ENCODE measurements at regions not wholly inside any gene's neighbourhood (a gene's known extent, or its start where the extent isn't known, plus 50 kb on each side); places are given as distances from the start of the nearest gene placed in this dataset.

DNA sequence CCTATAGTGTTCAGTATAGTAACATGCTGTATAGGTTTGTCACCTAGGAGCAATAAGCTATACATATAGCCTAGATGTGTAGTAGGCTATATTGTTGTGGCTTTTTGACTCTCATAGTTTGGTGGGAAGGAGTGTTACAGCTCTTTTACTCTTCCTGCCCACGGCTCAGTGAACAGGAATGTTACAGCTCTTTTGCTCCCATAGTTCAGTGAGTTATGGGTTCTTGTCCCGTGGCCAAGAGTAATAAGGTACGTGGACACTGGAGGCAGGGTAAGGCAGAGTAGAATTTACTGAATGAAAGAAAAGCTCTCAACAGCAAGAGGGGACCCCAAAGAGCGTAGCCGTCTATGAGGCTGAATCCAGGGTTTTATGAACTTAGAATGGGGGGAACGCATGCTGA, 734.3 kb downstream of the ADGRL2 start:
- no peak for DNase-seq

DNA sequence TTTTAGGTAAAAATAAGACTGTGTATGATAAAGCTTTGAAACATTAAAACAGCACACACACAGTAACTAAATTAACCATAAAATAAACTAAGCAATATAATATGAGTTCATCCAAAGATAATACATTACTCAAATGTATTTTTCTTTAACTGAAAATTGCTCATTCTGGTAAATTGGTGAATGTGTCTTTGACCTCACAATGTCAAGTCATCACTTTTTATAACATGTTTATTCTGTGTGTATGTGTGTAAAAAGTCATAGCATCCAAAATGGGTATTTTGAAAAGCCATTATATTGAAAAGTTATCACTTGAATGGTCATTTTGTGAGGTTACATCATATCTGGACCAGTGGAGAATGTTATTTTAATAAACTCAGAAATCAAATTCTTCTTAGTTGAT, 724.6 kb downstream of the ADGRL2 start:
- no peak for DNase-seq

DNA sequence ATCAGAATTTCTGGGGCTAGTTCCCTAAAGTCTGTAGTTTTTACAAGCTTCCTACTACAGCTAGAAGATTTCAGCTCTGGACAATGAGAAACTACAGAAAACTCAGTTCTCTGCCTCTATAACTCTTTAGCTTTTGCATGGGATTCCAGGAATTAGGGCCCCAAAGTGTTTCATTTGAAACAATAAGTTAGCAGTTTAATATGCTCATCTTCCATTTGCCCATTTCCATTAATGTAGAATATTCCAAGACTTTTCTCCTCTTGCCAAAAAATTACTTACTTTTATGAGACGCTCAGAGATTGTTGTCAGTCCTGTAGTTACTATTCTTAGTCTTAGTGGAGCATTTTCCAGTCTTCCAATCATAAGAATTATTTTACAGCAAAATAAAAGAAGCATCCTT, 719.9 kb downstream of the ADGRL2 start:
- no peak for DNase-seq

DNA sequence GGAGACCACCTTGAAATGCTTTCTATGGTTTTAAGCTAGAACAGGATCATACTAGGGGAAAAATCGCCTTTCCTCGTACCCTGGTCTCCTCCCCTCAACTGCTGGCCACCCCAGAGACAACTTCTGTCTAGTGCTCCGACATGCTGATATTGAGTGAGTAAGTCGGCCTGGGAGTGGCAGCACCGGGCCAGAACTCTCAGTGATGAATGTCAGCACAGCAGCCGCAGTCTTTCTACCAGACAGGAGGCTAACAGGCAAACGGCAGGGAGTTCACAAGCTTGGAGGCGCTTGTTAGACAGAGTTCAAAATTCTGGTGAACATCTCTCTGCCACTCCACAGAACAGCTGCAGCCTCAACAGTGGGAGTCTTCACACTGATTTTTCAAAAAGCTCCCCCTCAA, 716.9 kb downstream of the ADGRL2 start:
- no peak for DNase-seq

DNA sequence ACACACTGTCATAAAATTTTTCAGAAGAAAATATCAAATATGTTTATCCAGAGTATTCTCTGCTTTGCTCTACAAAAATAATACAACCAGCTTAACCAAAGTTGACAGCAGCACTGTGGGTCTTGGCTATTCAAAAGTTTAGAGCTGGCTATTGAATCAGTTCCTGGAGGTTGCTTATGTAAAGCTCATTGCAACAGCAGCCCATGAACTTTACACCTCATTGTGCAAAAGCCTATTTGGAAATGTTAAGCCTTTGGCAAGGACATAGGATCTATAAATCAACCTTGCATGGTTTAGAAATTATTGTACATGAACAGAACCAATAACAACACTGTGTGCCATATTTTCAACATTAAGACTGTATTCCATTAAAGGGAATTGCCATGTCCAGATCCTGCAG, 714.9 kb downstream of the ADGRL2 start:
- DNase-seq: no peak

DNA sequence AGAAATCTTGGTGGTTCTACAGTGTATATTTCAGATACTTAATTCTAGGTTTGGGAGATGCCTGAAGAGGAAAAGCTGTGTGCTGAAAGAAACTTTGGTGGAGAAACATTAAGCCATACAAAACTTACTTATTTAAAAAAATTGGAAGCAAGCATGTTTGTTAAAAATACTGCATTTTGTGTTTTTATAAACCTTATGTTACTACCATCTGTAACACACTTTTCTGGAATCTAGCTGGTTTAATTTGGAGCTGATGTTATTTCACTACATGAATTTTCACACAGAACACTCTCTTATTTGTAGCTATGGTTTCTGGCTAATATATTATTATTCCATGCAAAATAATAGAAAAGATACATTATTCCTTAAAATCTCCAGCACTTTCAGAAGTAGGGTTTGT, 710.7 kb downstream of the ADGRL2 start:
- DNase-seq: no peak

DNA sequence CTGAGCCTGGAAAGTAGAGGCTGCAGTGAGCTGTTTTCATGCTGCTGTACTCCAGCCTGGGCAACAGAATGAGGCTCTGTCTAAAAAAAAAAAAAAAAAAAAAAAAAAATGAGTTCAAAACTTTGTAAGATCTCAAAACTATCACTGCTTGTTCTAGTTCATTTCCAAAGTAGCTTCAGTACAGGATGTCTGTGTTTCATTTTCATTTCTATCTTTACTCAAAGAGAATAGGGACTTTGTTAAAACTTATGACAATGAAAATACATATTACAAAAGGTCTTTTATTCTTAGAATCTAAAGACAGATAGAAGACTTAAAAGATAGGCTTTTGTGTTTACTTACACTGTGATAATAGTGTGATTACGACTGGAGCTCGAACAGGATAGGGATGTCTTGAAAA, 709.7 kb downstream of the ADGRL2 start:
- no peak for DNase-seq

DNA sequence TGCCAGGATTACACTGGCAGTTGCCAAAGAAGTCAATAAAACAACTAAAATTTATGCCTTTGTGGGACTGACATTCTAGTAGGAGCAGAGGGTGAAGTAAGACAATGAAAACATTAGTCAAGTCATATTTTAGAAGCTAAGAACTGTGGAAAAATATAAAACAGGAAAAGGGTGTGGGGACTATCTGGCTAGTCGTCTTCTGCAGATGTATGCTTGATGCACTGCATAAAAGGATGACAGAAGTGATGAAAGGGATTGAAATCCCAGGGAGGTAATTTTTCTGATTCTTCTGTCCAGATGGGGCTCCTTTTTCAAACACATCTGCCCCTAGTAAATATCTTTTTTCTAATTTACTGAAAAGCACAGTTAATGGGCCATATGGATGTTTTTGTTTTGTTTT, 706.3 kb downstream of the ADGRL2 start:
- no peak for DNase-seq

DNA sequence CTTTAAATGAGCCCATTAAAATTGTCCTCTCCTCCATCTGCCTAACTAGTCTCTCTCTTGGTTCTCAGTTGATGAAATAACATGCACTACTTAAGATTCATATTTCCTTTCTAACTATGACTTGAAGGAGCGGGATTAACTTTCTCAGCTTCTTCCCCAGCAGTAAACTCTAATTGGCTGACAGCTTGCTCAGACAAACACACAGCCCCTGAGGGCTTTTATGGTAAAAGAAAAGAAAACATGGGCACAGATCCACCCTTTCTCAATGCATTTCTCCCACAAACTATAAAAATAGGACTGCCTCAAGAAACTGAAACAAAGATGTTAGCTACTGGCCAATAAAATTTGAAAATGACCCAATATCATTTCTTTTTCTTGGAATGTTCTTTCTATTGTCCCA, 703.1 kb downstream of the ADGRL2 start:
- no peak for DNase-seq

DNA sequence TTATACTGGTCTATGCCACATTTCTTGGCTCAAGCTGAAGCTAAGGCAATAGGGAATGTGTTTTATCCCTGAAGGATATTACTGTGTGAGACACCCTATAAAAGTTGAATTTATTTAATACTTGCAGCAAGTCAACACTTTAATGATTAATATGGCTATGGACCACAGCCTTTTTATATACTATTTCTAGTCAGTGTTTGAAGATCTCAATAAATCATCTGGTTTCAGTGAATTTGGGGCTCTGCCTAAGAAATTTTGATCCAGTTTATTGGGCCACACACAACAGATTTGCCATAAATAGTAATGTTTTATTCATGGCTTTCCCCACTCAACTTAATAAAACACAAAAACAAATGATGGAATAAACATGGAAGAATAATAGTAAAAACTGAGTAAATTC, 698.3 kb downstream of the ADGRL2 start:
- no peak for DNase-seq

DNA sequence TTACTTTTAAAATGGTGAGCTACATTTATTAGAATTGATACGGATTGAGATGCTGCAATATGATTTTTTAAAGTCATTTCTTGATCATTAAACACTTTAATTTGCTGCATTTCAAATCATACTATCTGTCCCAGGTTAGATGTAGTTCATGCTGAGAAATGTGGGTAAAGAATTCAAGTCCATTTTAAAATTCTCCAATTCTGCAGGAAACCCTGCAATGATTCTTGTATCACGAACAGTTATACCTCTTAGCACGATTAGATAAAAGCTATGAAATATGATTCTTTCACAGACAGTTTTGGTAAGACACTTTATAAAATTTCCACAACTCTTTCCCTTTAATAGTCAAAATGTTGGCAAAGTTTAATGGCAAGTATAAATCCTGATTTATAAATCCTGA, 693.4 kb downstream of the ADGRL2 start:
- no peak for DNase-seq

DNA sequence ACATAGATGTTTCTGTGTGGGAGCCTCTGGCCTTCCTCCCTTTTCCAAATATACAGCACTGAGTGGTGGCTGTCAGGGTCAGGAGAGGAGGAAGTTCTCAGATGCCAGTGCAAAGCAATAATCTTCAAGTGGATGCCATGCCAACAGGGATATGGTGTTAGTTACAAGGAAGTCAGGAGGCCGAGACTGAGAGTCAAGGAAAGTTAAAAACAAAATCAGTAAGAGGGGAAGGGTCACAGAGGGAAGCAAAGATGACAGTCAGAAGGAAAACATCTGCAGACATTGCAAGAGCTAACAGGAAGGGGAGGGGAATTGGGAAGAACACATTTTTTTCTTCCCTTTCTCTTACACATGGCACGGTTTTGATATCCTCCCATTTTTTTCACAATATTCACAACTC, 691.4 kb downstream of the ADGRL2 start:
- no peak for DNase-seq

DNA sequence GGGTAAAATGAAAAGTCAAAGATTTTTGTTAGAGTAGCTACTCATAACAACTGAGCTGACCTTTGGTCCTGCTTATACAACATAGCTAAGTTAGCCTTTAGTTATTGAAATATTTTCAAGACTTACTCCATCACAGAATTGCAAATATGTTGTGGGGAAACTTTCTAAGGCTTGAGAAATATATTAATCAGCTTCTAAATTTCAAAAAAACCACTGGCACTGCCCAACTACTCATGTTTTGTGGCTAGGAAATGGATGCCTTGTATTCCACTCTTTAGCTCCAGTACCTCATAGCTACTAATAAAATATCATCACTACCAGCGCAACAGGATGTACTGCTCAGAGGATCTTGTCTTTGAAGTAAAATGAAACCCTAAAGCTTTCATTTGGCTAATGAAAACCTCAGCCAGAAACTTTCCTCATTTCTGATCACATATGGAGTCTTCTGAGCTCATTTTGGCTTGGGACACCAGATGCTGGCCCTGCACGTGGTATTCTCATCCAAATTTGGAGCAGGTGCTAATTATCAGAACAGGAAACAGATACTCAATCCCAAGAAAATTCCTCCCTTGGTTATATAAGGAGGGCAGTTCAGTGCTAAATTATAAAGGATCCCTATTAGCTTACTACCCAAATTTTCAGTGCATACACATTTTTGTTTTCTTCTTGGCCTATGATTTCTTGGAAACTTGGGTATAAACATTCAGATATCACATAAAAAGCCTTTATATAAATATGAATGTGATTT, 690.7 kb downstream of the ADGRL2 start:
- DNase-seq: no peak

DNA sequence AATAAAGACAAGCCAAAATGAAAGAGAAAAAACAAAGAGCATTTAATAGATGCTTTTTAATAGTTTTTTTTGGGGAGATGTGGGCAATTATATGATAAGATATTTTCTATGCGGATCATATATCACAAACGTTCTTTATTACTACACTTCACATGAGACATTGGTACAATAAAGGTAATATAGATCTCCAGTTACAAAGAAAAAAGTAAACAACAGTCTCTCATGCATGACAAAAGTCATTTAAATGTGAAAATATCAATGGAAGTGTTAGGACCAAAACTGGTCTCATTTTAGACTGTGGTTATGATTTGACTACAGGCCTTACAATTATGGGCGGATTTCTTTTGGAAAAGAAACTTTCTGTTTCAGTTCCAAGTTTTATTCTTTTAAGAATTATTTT, 687.0 kb downstream of the ADGRL2 start:
- DNase-seq: no peak

DNA sequence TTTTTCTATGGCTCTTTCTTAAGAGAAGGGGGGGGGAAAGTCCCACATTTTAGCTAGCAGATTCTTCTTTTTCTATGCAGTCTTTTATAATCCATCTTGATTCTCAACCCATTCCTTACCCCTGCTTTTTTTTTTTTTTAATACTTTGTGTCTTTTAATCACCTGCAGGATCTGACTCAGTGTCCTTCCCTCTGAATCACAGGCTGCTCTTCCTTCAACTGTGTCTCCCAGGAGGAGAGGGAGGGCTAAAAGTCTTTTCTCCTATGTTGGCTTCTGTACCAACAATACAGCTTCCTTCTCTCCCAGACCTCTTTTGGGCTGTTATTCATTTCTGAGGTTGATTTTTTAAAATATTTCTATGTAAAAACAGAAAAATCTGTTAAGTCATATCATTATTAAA, 686.2 kb downstream of the ADGRL2 start:
- DNase-seq: no peak

DNA sequence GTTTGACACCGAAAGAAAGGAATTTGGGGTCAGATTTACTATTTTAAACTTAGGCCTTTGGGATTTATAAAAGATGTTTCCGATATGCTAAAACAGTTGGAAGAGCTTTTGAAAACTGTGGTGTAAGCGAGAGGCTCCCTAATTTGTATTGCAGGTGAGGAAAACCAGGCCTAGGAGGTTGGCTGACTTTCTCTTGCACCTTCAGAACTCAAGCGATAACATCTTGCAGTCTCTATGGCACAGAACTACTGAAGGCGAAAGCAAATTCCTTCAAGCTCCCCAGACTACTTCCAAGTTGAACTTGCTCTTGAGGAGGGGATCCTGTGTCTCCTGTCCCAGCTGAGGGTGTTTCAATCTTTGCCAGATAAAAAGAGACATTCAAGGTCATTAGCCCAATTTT, 685.7 kb downstream of the ADGRL2 start:
- no peak for DNase-seq

DNA sequence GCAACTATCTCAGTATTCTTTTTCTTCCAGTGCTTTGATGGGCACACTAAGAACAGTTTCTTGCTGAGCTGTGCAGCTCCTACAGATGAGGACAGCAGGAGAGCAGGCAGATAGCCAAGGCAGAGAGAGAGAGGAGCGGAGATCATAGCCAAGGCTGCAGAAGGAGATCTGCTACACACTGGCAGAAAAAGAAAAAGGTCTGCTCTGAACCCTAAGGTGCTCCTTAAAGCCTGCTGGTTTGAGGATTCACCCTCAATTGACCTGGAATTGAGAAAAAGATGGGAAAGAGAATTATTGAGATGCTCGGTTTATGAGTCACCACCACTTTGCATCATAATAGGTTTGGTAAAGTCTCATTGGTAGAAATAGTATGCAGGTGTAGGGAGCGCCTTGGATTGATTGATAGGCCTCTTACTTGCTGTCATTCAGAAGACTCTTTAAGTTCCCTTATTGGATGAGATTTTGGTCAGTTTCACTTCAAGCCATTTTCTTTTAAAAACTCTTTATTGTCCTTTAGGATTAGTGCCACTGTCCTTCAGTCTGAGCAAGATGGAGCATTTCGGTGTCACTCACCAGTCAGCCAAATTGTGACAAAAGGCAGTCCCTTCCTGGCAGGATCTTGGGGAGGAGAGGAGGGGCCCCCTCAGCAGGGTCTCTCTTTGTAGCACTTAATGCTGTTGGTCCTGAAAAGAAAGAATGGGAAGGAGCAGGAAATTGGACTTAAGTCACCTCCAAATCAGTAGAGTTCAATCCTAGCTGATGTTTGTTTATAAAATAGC, 685.0 kb downstream of the ADGRL2 start:
- no peak for DNase-seq

DNA sequence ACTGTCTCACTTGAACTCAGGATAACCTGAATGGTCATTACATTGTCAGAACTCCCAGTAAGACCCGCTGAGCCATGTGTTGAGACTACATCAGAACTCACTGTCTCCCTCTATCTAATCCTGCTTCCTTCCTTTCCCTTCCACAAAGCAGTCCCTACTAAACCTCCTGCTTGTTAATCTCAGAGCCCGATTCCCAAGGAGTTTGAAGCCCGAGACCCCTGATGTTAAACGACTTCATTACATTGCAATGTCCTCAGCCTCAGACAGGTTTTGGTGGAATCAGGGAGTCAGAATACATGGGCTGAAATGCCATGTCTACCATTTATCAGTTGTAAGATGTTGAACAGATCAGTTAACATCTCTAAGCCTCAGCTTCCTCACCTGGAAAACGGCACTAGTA, 682.4 kb downstream of the ADGRL2 start:
- DNase-seq: no peak

DNA sequence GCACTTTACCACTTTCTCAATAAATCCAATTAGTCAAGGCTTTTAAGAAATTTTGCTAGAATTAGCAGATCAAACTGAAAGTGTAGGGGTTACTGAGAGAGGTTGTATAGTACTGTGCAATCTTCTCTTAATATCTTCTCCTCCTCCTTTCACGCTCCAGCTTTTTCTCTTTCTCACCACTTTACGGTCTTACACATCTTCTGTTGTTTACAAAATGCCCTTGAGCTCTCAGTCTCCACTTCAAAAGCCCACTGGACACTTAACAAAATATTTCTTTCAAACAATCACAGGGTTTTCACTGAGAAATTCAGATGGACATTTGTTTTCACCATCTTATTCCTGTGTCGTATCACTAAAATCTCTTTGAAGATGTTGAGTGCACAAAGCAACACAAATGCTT, 678.2 kb downstream of the ADGRL2 start:
- no peak for DNase-seq

DNA sequence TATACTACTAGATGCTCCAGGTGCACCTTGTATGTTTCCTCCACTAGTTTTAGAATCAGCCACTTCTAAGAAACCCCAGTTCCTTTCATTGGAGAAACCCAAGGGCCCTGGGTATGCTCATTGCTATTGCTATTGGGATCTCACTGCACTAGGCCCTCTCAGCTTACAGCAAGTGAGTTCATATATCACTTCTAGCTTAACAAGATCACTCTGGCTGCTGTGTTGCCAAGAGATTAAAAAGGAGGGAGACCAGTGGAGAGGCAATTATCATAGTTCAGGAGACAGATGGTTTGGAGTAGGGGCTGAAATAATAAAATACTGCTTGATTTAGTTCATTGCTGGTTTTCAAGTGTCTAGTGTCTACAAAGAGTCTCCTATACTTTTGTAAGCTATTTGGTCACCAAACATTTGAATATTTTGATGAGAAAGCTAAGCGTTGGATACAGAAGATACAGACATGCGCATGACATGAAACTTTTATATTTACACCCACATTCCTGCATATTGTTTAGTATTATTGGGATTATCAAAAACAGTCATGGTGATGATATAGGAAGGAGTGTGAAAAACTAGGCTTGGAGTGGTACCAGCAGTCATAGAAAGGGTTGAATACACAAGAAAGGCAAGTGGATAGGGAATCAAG, 671.9 kb downstream of the ADGRL2 start:
- no peak for DNase-seq

DNA sequence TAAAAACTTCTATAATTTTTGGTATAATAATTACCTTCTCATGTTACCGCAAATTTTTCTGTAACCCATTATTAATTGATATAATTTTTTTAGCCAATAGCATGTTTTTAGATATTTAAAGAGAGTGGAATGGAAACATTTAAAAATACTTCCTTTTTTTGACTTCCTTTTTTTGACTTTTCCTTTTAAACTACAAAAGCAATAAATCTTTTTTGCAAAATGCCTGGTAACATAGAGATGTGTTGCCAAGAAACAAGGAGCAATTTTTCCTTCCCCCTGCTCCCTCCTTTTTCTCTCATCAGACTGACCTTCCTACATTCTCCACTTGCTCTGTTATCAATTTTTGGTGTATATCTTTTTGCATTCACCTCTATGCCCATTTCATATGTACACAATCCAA, 666.2 kb downstream of the ADGRL2 start:
- no peak for DNase-seq

DNA sequence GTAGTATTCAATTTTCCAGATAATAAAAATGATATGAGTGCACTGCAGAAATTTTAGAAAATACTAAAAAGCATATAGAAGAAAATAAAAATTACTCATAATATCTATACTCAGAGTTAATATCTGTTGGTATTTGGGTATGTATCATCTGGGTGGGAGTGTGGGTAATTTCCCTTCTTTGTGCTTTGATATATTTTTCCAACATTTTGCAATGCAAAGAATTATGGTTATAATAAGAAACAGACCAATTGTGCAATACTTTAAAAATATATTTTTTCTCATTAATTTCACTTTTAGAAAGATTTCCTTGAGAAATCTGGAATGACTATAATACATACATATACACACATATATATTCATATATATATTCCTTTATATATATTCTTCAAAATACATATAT, 665.7 kb downstream of the ADGRL2 start:
- DNase-seq: no peak

DNA sequence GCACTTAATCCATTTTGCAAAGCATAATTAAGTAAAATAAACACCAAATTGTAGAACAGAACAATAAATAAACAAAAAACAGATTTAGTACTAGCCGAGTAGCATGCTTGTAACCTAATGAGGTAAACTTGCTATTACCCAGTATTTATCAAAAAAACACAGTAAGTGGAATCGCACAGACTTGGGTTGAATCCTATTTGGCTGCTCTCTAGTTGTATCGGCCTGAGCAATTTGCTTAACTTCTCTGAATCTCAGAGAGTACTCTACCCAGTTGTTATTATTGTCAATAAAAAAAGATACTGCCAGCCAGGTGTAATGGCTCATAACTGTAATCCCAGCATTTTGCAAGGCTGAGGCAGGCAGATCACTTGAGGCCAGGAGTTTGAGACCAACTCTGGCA, 664.3 kb downstream of the ADGRL2 start:
- no peak for DNase-seq

DNA sequence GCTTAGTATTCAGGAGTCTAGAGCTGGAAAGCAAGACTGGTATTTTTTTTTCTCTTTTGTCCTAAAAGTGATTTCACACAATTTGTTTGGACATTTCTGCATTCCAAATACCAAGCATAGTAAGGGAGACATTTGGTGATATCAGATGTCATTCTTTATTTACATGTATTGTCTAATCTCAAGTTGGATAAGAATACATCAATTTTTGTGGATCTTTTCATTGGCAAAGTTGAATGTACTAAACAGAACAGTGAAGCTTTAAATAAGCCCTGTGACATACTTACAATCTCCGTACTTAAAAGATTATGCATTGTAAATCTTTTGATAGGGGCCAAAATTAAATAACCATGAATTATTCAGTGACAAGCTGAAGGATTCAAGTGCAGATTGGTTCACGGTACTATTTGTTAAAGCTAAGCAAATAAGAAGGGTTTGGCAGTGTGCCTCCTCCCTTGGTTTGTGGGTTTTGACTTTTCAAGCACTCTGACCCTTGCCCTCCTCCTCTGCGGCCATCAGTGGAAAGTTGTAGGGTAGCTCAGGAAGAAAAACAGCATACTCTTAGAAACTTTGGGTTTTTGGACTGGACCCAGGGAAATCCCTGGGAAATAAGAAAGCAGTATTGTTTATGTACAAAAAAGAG, 663.7 kb downstream of the ADGRL2 start:
- no peak for DNase-seq
